Stomach (tissue), 4 donors: ENCODE measurements at regions not wholly inside any gene's neighbourhood (a gene's known extent, or its start where the extent isn't known, plus 50 kb on each side); places are given as distances from the start of the nearest gene placed in this dataset.

Experiments
- EP300 ChIP-seq: sonication (generic); formaldehyde crosslinking; IDR thresholded peaks from one replicate; pipeline ENCODE4 v1.6.1; 2017; ENCODE audit warnings: antibody characterized with exemption
- POLR2A ChIP-seq, 4 donors: fragments of 450-650 bp; IDR thresholded peaks; one replicate each; pipeline ENCODE4 v1.6.1; 2016; ENCODE audit warnings: antibody characterized with exemption in 4 of 4, control low read depth in 2 of 4, mild to moderate bottlenecking in 1 of 4, moderate library complexity in 1 of 4
- TF ChIP-seq, protein P1 (sequence below), 7 experiments: fragments of 450-650 bp in 4 of 7; fragments of 200-600 bp in 3 of 7; sonication (generic) in 3 of 7; IDR thresholded peaks; one replicate each; pipeline ENCODE4 v1.5.1; 2016 to 2019; ENCODE audit warnings: antibody characterized with exemption in 7 of 7, control low read depth in 2 of 7, mild to moderate bottlenecking in 1 of 7

DNA sequence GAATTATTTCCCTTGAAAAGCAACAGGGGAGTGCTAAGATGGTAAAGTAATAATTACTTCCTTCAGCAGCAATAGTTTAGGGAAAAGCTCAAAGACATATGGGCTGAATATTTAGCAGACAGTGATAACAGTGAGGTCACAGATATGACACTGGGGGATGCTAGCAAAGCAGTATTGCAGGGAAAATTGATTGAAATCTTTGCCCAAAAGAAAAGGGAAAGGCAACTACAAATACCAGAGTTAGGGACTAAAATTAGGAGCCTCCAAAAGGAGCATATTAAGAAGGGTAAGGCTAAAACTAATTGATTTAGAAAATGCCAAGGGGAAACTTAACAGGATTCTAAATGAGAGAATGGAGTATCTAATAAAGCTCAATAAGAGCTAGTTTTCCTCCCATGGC, 1191.3 kb upstream of the TENM3 start:
- TF ChIP-seq, protein P1, sequence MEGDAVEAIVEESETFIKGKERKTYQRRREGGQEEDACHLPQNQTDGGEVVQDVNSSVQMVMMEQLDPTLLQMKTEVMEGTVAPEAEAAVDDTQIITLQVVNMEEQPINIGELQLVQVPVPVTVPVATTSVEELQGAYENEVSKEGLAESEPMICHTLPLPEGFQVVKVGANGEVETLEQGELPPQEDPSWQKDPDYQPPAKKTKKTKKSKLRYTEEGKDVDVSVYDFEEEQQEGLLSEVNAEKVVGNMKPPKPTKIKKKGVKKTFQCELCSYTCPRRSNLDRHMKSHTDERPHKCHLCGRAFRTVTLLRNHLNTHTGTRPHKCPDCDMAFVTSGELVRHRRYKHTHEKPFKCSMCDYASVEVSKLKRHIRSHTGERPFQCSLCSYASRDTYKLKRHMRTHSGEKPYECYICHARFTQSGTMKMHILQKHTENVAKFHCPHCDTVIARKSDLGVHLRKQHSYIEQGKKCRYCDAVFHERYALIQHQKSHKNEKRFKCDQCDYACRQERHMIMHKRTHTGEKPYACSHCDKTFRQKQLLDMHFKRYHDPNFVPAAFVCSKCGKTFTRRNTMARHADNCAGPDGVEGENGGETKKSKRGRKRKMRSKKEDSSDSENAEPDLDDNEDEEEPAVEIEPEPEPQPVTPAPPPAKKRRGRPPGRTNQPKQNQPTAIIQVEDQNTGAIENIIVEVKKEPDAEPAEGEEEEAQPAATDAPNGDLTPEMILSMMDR (IDR thresholded peaks at IDR 0.05): no peak
- no peak for TF ChIP-seq POLR2A (IDR thresholded peaks at IDR 0.05)
- TF ChIP-seq EP300: no peak
